Esophagus muscularis mucosa (tissue), 4 donors: ENCODE measurements at regions not wholly inside any gene's neighbourhood (a gene's known extent, or its start where the extent isn't known, plus 50 kb on each side); places are given as distances from the start of the nearest gene placed in this dataset.

ENCODE experiments used
- DNase-seq: peaks from one replicate; pipeline ENCODE4 v3.0.0-alpha.2; 2017; ENCODE audit errors: extremely low spot score
- H3K27ac ChIP-seq, 4 donors: fragments of 200-600 bp; sonication (generic); replicated peaks in 1 of 4; 1 replicate in 3 of 4; 2 replicates in 1 of 4; pipeline ENCODE4 v1.5.1; 2016 to 2019; ENCODE audit warnings: mild to moderate bottlenecking in 1 of 4
- H3K27me3 ChIP-seq, 4 donors: fragments of 200-600 bp; sonication (generic); one replicate each; pipeline versions ENCODE4 v1.5.1 to v1.6.0; 2016 to 2019
- H3K36me3 ChIP-seq, 4 donors: fragments of 200-600 bp; sonication (generic); one replicate each; pipeline ENCODE4 v1.5.1; 2016 to 2019
- H3K4me1 ChIP-seq, 4 donors: fragments of 200-600 bp; sonication (generic); one replicate each; pipeline ENCODE4 v1.5.1; 2016 to 2019
- H3K4me3 ChIP-seq, 4 donors: fragments of 200-600 bp; sonication (generic); 1 replicate in 2 of 4; 2 replicates in 2 of 4; pipeline ENCODE4 v1.5.1; 2016 to 2019; ENCODE audit warnings: mild to moderate bottlenecking in 4 of 4, moderate library complexity in 1 of 4
- H3K9me3 ChIP-seq, 4 donors: fragments of 200-600 bp; sonication (generic); 1 replicate in 3 of 4; 2 replicates in 1 of 4; pipeline ENCODE4 v1.5.1; 2016 to 2019
- EP300 ChIP-seq: sonication (generic); formaldehyde crosslinking; IDR thresholded peaks from one replicate; pipeline ENCODE4 v1.6.1; 2017; ENCODE audit warnings: antibody characterized with exemption
- POLR2A ChIP-seq: fragments of 450-650 bp; IDR thresholded peaks from one replicate; pipeline ENCODE4 v1.6.1; 2017; ENCODE audit warnings: antibody characterized with exemption, moderate library complexity, mild to moderate bottlenecking, low read depth
- POLR2AphosphoS5 ChIP-seq, 2 donors: sonication (generic); formaldehyde crosslinking; IDR thresholded peaks; one replicate each; pipeline ENCODE4 v1.6.1; 2017; ENCODE audit warnings: antibody characterized with exemption in 2 of 2
- WGBS: methylation state at CpG from one replicate; pipeline ENCODE4 v1.1.5; 2018; 5-methylcytosine and 5-hydroxymethylcytosine counted together
- intact Hi-C: fragments of 100-400 bp; cut with DNase I; formaldehyde crosslinking; loops from one replicate; pipeline ENCODE4 v1.15.1; 2023
- TF ChIP-seq, protein P1 (sequence below), 3 experiments: fragments of 200-600 bp in 2 of 3; fragments of 450-650 bp in 1 of 3; sonication (generic) in 2 of 3; IDR thresholded peaks; one replicate each; pipeline ENCODE4 v1.5.1; 2017 to 2019; ENCODE audit warnings: antibody characterized with exemption in 3 of 3, mild to moderate bottlenecking in 2 of 3, moderate library complexity in 1 of 3

- WGBS = 74% methylated on average over 5 of the region's 5 CpGs
- intact Hi-C loops = no loop called here
- peaks cover 0 to 16% (median 0%) of the 10 kb centered on the region in 4 donors for H3K27me3 ChIP-seq
Observed at GRCh38 chr5:9832921-9833320, 202.8 kb upstream of the TAS2R1 start.

DNA sequence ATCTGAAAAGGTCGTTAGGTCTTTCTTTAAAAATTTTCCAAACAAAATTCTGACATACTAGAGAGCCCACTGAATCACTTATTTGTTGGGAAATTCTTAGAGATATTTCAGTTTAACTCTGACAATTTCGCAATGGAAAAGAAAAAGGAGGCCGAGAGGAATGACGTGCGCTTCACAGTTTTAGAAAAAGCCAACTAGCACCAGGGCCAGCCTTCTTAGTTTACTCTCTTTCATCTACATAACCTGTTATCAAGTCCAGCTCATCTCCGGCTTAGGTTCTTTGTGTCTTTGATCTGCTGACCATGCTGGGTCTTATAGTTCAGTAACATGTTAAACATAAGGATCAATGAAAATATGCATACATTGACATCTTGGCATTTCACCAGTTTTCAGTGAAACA lies 201.7 kb upstream of the TAS2R1 start:
- Histone ChIP-seq H3K27me3 (peaks cover 0 to 12% (median 0%) of the 10 kb centered on the region in 4 donors), H3K27ac (no peak overlapping the region), H3K4me3 (no peak overlapping the region), H3K36me3 (no peaks in the 10 kb centered on the region), H3K4me1 (no peaks in the 10 kb centered on the region), H3K9me3 (no peaks in the 10 kb centered on the region)
- intact Hi-C loops = no loop called here
- no peak for TF ChIP-seq EP300
- TF ChIP-seq, protein P1, sequence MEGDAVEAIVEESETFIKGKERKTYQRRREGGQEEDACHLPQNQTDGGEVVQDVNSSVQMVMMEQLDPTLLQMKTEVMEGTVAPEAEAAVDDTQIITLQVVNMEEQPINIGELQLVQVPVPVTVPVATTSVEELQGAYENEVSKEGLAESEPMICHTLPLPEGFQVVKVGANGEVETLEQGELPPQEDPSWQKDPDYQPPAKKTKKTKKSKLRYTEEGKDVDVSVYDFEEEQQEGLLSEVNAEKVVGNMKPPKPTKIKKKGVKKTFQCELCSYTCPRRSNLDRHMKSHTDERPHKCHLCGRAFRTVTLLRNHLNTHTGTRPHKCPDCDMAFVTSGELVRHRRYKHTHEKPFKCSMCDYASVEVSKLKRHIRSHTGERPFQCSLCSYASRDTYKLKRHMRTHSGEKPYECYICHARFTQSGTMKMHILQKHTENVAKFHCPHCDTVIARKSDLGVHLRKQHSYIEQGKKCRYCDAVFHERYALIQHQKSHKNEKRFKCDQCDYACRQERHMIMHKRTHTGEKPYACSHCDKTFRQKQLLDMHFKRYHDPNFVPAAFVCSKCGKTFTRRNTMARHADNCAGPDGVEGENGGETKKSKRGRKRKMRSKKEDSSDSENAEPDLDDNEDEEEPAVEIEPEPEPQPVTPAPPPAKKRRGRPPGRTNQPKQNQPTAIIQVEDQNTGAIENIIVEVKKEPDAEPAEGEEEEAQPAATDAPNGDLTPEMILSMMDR (IDR thresholded peaks at IDR 0.05) = no peak
- no peak for TF ChIP-seq POLR2AphosphoS5 (IDR thresholded peaks at IDR 0.05)
- TF ChIP-seq POLR2A = no peak
- 89% methylated on average over 6 of the region's 6 CpGs for WGBS
- no peak for DNase-seq

More at GRCh38 chr5:9832921-9833320, 202.8 kb upstream of the TAS2R1 start:
- Histone ChIP-seq H3K27ac (no peak overlapping the region), H3K36me3 (no peaks in the 10 kb centered on the region), H3K4me3 (no peak overlapping the region), H3K9me3 (no peaks in the 10 kb centered on the region), H3K4me1 (no peaks in the 10 kb centered on the region)
- TF ChIP-seq POLR2AphosphoS5 (IDR thresholded peaks at IDR 0.05) (no peak), EP300 (no peak), POLR2A (no peak)
- TF ChIP-seq, protein P1 (IDR thresholded peaks at IDR 0.05) = no peak
- no peak for DNase-seq

DNA sequence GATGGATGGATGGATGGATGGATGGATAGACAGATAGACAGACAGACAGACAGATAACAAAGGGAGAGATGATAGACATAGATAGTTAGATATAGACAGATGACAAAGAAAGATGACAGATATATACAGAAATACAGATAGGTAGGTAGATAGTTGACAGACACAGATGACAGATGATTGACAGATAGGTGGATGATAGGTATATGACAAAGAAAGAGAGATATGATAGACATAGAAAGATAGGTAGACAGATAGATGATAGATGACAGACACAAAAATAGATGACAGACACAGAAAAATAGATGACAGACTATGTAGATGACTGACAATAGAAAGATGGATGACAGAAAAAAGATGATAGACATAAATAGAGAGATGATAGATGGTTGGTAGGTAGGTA lies 200.0 kb upstream of the TAS2R1 start:
- H3K4me3 ChIP-seq = no peak overlapping the region
- no peaks in the 10 kb centered on the region for H3K9me3 ChIP-seq
- peaks cover 0 to 8% (median 0%) of the 10 kb centered on the region in 4 donors for H3K27me3 ChIP-seq
- intact Hi-C loops = no loop called here
- no peak overlapping the region for H3K27ac ChIP-seq
- H3K4me1 ChIP-seq = no peaks in the 10 kb centered on the region
- DNase-seq = no peak
- TF ChIP-seq POLR2A = no peak
- no peak for TF ChIP-seq POLR2AphosphoS5 (IDR thresholded peaks at IDR 0.05)
- TF ChIP-seq, protein P1 (IDR thresholded peaks at IDR 0.05) = no peak
- TF ChIP-seq EP300 = no peak
- H3K36me3 ChIP-seq = no peaks in the 10 kb centered on the region

GRCh38 chr5:9829621-9830020 lies 199.5 kb upstream of the TAS2R1 start:
- Histone ChIP-seq H3K27me3 (peaks cover 0 to 4% (median 0%) of the 10 kb centered on the region in 4 donors), H3K4me3 (no peak overlapping the region), H3K36me3 (no peaks in the 10 kb centered on the region), H3K27ac (no peak overlapping the region), H3K4me1 (no peaks in the 10 kb centered on the region), H3K9me3 (no peaks in the 10 kb centered on the region)
- no peak for DNase-seq
- intact Hi-C loops = no loop called here
- 91% methylated on average over 2 of the region's 2 CpGs for WGBS
- TF ChIP-seq POLR2AphosphoS5 (IDR thresholded peaks at IDR 0.05) = no peak
- no peak for TF ChIP-seq POLR2A
- no peak for TF ChIP-seq EP300
- TF ChIP-seq, protein P1 (IDR thresholded peaks at IDR 0.05) = no peak
